Right lobe of liver (tissue), 4 donors: ENCODE measurements at regions not wholly inside any gene's neighbourhood (a gene's known extent, or its start where the extent isn't known, plus 50 kb on each side); places are given as distances from the start of the nearest gene placed in this dataset.

Experiments used
- CTCF ChIP-seq, 4 donors: fragments of 200-600 bp in 3 of 4; fragments of 450-650 bp in 1 of 4; IDR thresholded peaks; one replicate each; pipeline versions ENCODE4 v1.5.1 to v1.8.0; 2016 to 2022; ENCODE audit warnings: antibody characterized with exemption in 4 of 4, mild to moderate bottlenecking in 2 of 4
- POLR2A ChIP-seq: fragments of 450-650 bp; IDR thresholded peaks from one replicate; pipeline ENCODE4 v1.6.1; 2017; ENCODE audit warnings: antibody characterized with exemption, mild to moderate bottlenecking
- donor health status: DM: no; HTN: no; CAD: no.
- donor health status: DM: no; HTN: no; CAD: no.
- donor health status: DM: no; HTN: yes; CAD: no.

GRCh38 chr2:5316001-5316490, 376.1 kb upstream of the SOX11 start:
- no peak for TF ChIP-seq POLR2A
- TF ChIP-seq CTCF (IDR thresholded peaks at IDR 0.05), result no peak
